T-helper 17 cell (primary cell): ENCODE measurements at regions not wholly inside any gene's neighbourhood (a gene's known extent, or its start where the extent isn't known, plus 50 kb on each side); places are given as distances from the start of the nearest gene placed in this dataset.
"Not testable (repeated sequence)": the region's sequence is repeated elsewhere in the genome, so short reads cannot be mapped to it uniquely, and the experiment has no call there.

Source experiments
- ATAC-seq: fragments of 150-1000 bp; cut with Tn5 transposase; 2 replicates; pipeline ENCODE4 v1.10.0; 2021; ENCODE audit warnings: mild to moderate bottlenecking, moderate library complexity
- DNase-seq, 3 donors: peaks; one replicate each; pipeline versions ENCODE4 v3.0.0 to v3.0.0-alpha.2; 2020 to 2021
- H3K9me3 ChIP-seq: one replicate; pipeline ENCODE4 v1.7.0; 2013; ENCODE audit warnings: low read length, mild to moderate bottlenecking; ENCODE audit not compliant: control insufficient read depth, poor library complexity, severe bottlenecking
- H3K27ac Mint-ChIP-seq: one replicate; pipeline ENCODE4 v1.8.0; 2022; ENCODE audit warnings: mild to moderate bottlenecking, moderate library complexity, mixed read lengths
- H3K27me3 Mint-ChIP-seq: one replicate; pipeline ENCODE4 v1.8.0; 2022; ENCODE audit warnings: mixed read lengths
- H3K36me3 Mint-ChIP-seq: one replicate; pipeline ENCODE4 v1.8.0; 2022; ENCODE audit warnings: low read depth, mixed read lengths
- H3K4me1 Mint-ChIP-seq: one replicate; pipeline ENCODE4 v1.8.0; 2022; ENCODE audit warnings: mild to moderate bottlenecking, mixed read lengths
- H3K4me3 Mint-ChIP-seq: one replicate; pipeline ENCODE4 v1.8.0; 2022; ENCODE audit warnings: mild to moderate bottlenecking, moderate library complexity, mixed read lengths

GRCh38 chr15:101961263-101961662 lies 149.3 kb downstream of the OR4F15 start:
- not testable (repeated sequence) for ATAC-seq, DNase-seq, H3K27me3 Mint-ChIP-seq, H3K9me3 ChIP-seq, H3K4me1 Mint-ChIP-seq, H3K4me3 Mint-ChIP-seq, H3K27ac Mint-ChIP-seq, H3K36me3 Mint-ChIP-seq

GRCh38 chr15:101961765-101962164 lies 149.8 kb downstream of the OR4F15 start:
- H3K9me3 ChIP-seq, DNase-seq, ATAC-seq, H3K27ac Mint-ChIP-seq, H3K4me1 Mint-ChIP-seq, H3K27me3 Mint-ChIP-seq, H3K4me3 Mint-ChIP-seq, H3K36me3 Mint-ChIP-seq: not testable (repeated sequence)

- H3K36me3 Mint-ChIP-seq: not testable (repeated sequence)
These were observed 151.7 kb downstream of the OR4F15 start for GRCh38 chr15:101963687-101964086.

GRCh38 chr15:101965353-101965752 lies 153.4 kb downstream of the OR4F15 start:
- not testable (repeated sequence) for DNase-seq, H3K36me3 Mint-ChIP-seq, H3K27ac Mint-ChIP-seq

More at GRCh38 chr15:101963687-101964086, 151.7 kb downstream of the OR4F15 start:
- not testable (repeated sequence) for H3K4me1 Mint-ChIP-seq, H3K27me3 Mint-ChIP-seq, H3K4me3 Mint-ChIP-seq, H3K9me3 ChIP-seq, DNase-seq, ATAC-seq, H3K27ac Mint-ChIP-seq

GRCh38 chr15:101965860-101966259 lies 153.9 kb downstream of the OR4F15 start:
- not testable (repeated sequence) for ATAC-seq, H3K9me3 ChIP-seq, H3K27me3 Mint-ChIP-seq, H3K4me3 Mint-ChIP-seq, H3K27ac Mint-ChIP-seq, H3K4me1 Mint-ChIP-seq, H3K36me3 Mint-ChIP-seq
- peak in 2 of 3 donors; percentile 6 to 20 for DNase-seq

More at GRCh38 chr15:101965353-101965752, 153.4 kb downstream of the OR4F15 start:
- H3K9me3 ChIP-seq, ATAC-seq, H3K4me1 Mint-ChIP-seq, H3K4me3 Mint-ChIP-seq, H3K27me3 Mint-ChIP-seq: not testable (repeated sequence)

GRCh38 chr15:101967364-101967763 lies 155.4 kb downstream of the OR4F15 start:
- H3K9me3 ChIP-seq, ATAC-seq, H3K27ac Mint-ChIP-seq, H3K27me3 Mint-ChIP-seq, H3K4me1 Mint-ChIP-seq, H3K36me3 Mint-ChIP-seq, H3K4me3 Mint-ChIP-seq: not testable (repeated sequence)
- peak in 1 of 3 donors; percentile 7 for DNase-seq

GRCh38 chr15:101970605-101971004 lies 158.6 kb downstream of the OR4F15 start:
- H3K27me3 Mint-ChIP-seq, H3K36me3 Mint-ChIP-seq, ATAC-seq, H3K27ac Mint-ChIP-seq, H3K4me1 Mint-ChIP-seq, H3K4me3 Mint-ChIP-seq, H3K9me3 ChIP-seq, DNase-seq: not testable (repeated sequence)

- not testable (repeated sequence) for H3K9me3 ChIP-seq, H3K27me3 Mint-ChIP-seq, H3K36me3 Mint-ChIP-seq, H3K4me1 Mint-ChIP-seq, DNase-seq, H3K27ac Mint-ChIP-seq, H3K4me3 Mint-ChIP-seq, ATAC-seq
These were observed 165.3 kb downstream of the OR4F15 start for GRCh38 chr15:101977281-101977680.

GRCh38 chr15:101980206-101980910 lies 168.4 kb downstream of the OR4F15 start:
- not testable (repeated sequence) for H3K27ac Mint-ChIP-seq, H3K9me3 ChIP-seq, H3K4me3 Mint-ChIP-seq, H3K4me1 Mint-ChIP-seq, H3K36me3 Mint-ChIP-seq, H3K27me3 Mint-ChIP-seq, ATAC-seq
- peak in 1 of 3 donors; percentile 7 for DNase-seq
